Mammary epithelial cell (primary cell): ENCODE measurements at regions not wholly inside any gene's neighbourhood (a gene's known extent, or its start where the extent isn't known, plus 50 kb on each side); places are given as distances from the start of the nearest gene placed in this dataset.

Source experiments
- EZH2 ChIP-seq: IDR thresholded peaks from 2 replicates; pipeline ENCODE4 v1.6.1; 2012; ENCODE audit warnings: low read length, inconsistent platforms, borderline replicate concordance
- TF ChIP-seq, protein P1 (sequence below), 2 donors: IDR thresholded peaks in 1 of 2; conservative IDR thresholded peaks in 1 of 2; 2 replicates each; pipeline ENCODE4 v1.5.1; 2011 to 2012; ENCODE audit warnings: inconsistent platforms in 2 of 2, low read length in 2 of 2, mild to moderate bottlenecking in 2 of 2, control low read depth in 1 of 2, low read depth in 1 of 2; ENCODE audit not compliant: insufficient read depth in 1 of 2; ENCODE audit errors: extremely low read depth in 1 of 2

GRCh38 chr2:12498704-12499103 is 218.0 kb upstream of the TRIB2 start:
- TF ChIP-seq, protein P1, sequence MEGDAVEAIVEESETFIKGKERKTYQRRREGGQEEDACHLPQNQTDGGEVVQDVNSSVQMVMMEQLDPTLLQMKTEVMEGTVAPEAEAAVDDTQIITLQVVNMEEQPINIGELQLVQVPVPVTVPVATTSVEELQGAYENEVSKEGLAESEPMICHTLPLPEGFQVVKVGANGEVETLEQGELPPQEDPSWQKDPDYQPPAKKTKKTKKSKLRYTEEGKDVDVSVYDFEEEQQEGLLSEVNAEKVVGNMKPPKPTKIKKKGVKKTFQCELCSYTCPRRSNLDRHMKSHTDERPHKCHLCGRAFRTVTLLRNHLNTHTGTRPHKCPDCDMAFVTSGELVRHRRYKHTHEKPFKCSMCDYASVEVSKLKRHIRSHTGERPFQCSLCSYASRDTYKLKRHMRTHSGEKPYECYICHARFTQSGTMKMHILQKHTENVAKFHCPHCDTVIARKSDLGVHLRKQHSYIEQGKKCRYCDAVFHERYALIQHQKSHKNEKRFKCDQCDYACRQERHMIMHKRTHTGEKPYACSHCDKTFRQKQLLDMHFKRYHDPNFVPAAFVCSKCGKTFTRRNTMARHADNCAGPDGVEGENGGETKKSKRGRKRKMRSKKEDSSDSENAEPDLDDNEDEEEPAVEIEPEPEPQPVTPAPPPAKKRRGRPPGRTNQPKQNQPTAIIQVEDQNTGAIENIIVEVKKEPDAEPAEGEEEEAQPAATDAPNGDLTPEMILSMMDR (conservative IDR thresholded peaks at IDR 0.05 in 1 of 2, IDR thresholded peaks at IDR 0.05 in 1 of 2; ENCODE audit: extremely low read depth in 1 of 2, insufficient read depth in 1 of 2, low read depth in 1 of 2, low read length in 2 of 2) = no peak
- no peak for TF ChIP-seq EZH2
